Cardiac muscle cell (in vitro differentiated cells and primary cell): ENCODE measurements at regions not wholly inside any gene's neighbourhood (a gene's known extent, or its start where the extent isn't known, plus 50 kb on each side); places are given as distances from the start of the nearest gene placed in this dataset.
"Not testable (repeated sequence)": the region's sequence is repeated elsewhere in the genome, so short reads cannot be mapped to it uniquely, and the experiment has no call there.

ENCODE experiments used
- DNase-seq, 2 donors: peaks; one replicate each; pipeline versions ENCODE4 v3.0.0 to v3.0.0-alpha.2; 2010 to 2017; ENCODE audit warnings: low read depth in 1 of 2, low spot score in 1 of 2
- H3K27ac ChIP-seq: fragments of 200-600 bp; sonication (generic); 2 replicates; pipeline ENCODE4 v1.5.1; 2016
- H3K27me3 ChIP-seq: fragments of 200-600 bp; sonication (generic); 2 replicates; pipeline ENCODE4 v1.6.0; 2016; ENCODE audit warnings: control low read depth
- H3K36me3 ChIP-seq: fragments of 200-600 bp; sonication (generic); 2 replicates; pipeline ENCODE4 v1.5.1; 2016; ENCODE audit warnings: control low read depth
- H3K4me1 ChIP-seq: fragments of 200-600 bp; sonication (generic); 2 replicates; pipeline ENCODE4 v1.8.1; 2017; ENCODE audit warnings: low read depth, mild to moderate bottlenecking, mixed run types
- H3K4me3 ChIP-seq: fragments of 200-600 bp; sonication (generic); 2 replicates; pipeline ENCODE4 v1.5.1; 2016; ENCODE audit warnings: mild to moderate bottlenecking
- H3K9me3 ChIP-seq: fragments of 200-600 bp; sonication (generic); 2 replicates; pipeline ENCODE4 v1.5.1; 2017; ENCODE audit warnings: low read depth, mild to moderate bottlenecking, control low read depth
- CTCF ChIP-seq: IDR thresholded peaks from 2 replicates; pipeline ENCODE4 v1.5.1; 2012; ENCODE audit warnings: low read depth, mild to moderate bottlenecking, low read length

- no peak for TF ChIP-seq CTCF
- Histone ChIP-seq H3K27ac (no peak overlapping the region), H3K4me3 (no peak overlapping the region), H3K36me3 (no peaks in the 10 kb centered on the region), H3K9me3 (no peaks in the 10 kb centered on the region), H3K27me3 (no peaks in the 10 kb centered on the region), H3K4me1 (no peaks in the 10 kb centered on the region)
- DNase-seq: no peak
Observed at GRCh38 chr16:16930309-16931000, 540.3 kb downstream of the XYLT1 start.

GRCh38 chr16:16933861-16934260, 536.9 kb downstream of the XYLT1 start:
- no peaks in the 10 kb centered on the region for H3K27me3 ChIP-seq
- no peak for TF ChIP-seq CTCF
- no peaks in the 10 kb centered on the region for H3K36me3 ChIP-seq
- no peak overlapping the region for H3K4me3 ChIP-seq
- no peak for DNase-seq
- H3K9me3 ChIP-seq: no peaks in the 10 kb centered on the region
- no peak overlapping the region for H3K27ac ChIP-seq
- H3K4me1 ChIP-seq: peaks cover 7% of the 10 kb centered on the region

- no peak for DNase-seq
- Histone ChIP-seq H3K27ac (no peak overlapping the region), H3K9me3 (no peaks in the 10 kb centered on the region), H3K36me3 (no peaks in the 10 kb centered on the region), H3K4me1 (peaks cover 7% of the 10 kb centered on the region), H3K4me3 (no peak overlapping the region), H3K27me3 (no peaks in the 10 kb centered on the region)
- TF ChIP-seq CTCF: no peak
Observed at GRCh38 chr16:16934660-16935059, 536.1 kb downstream of the XYLT1 start.

- H3K4me3 ChIP-seq, H3K27ac ChIP-seq, H3K27me3 ChIP-seq, DNase-seq, H3K4me1 ChIP-seq, H3K9me3 ChIP-seq, H3K36me3 ChIP-seq: not testable (repeated sequence)
Observed at GRCh38 chr16:16935909-16936308, 534.9 kb downstream of the XYLT1 start.

- no peak for DNase-seq
- Histone ChIP-seq H3K4me1 (peaks cover 7% of the 10 kb centered on the region), H3K27ac (no peak overlapping the region), H3K4me3 (no peak overlapping the region), H3K36me3 (no peaks in the 10 kb centered on the region), H3K9me3 (no peaks in the 10 kb centered on the region), H3K27me3 (no peaks in the 10 kb centered on the region)
- no peak for TF ChIP-seq CTCF
Observed at GRCh38 chr16:16937576-16937975, 533.2 kb downstream of the XYLT1 start.

- no peak for DNase-seq
- Histone ChIP-seq H3K27me3 (no peaks in the 10 kb centered on the region), H3K4me3 (no peak overlapping the region), H3K9me3 (no peaks in the 10 kb centered on the region), H3K27ac (no peak overlapping the region), H3K4me1 (peaks cover 7% of the 10 kb centered on the region), H3K36me3 (no peaks in the 10 kb centered on the region)
- TF ChIP-seq CTCF: no peak
Observed at GRCh38 chr16:16938009-16938408, 532.8 kb downstream of the XYLT1 start.
